SK-N-SH treated with all-trans-retinoic acid at 6 μM for 48 hours (cell line): ENCODE measurements at regions not wholly inside any gene's neighbourhood (a gene's known extent, or its start where the extent isn't known, plus 50 kb on each side); places are given as distances from the start of the nearest gene placed in this dataset.

ENCODE experiments used
- ATAC-seq: fragments of 200-7000 bp; cut with Tn5 transposase; 3 replicates; pipeline ENCODE4 v1.9.1; 2020; ENCODE audit warnings: mild to moderate bottlenecking, moderate library complexity
- CSDC2 ChIP-seq: fragments of 250-450 bp; sonication (Bioruptor Pico); IDR thresholded peaks from 2 replicates; pipeline ENCODE4 v1.5.0; 2020; ENCODE audit warnings: mild to moderate bottlenecking, moderate library complexity
- ESRRG ChIP-seq: fragments of 250-450 bp; sonication (Bioruptor Pico); IDR thresholded peaks from 2 replicates; pipeline ENCODE4 v1.6.1; 2021; ENCODE audit warnings: mild to moderate bottlenecking
- GLIS3 ChIP-seq: fragments of 250-450 bp; sonication (Bioruptor Pico); IDR thresholded peaks from 2 replicates; pipeline ENCODE4 v1.5.0; 2020; ENCODE audit warnings: mild to moderate bottlenecking, moderate library complexity
- ISL1 ChIP-seq: fragments of 250-450 bp; sonication (Bioruptor Pico); IDR thresholded peaks from 2 replicates; pipeline ENCODE4 v2.1.2; 2022; ENCODE audit warnings: mild to moderate bottlenecking, moderate library complexity
- OSR1 ChIP-seq: fragments of 250-450 bp; sonication (Bioruptor Pico); IDR thresholded peaks from 2 replicates; pipeline ENCODE4 v1.8.0; 2022; ENCODE audit warnings: moderate library complexity, mild to moderate bottlenecking, inconsistent platforms
- RARB ChIP-seq: fragments of 250-450 bp; sonication (Bioruptor Pico); IDR thresholded peaks from 2 replicates; pipeline ENCODE4 v1.8.0; 2021; ENCODE audit warnings: mild to moderate bottlenecking, moderate library complexity
- SNAI2 ChIP-seq: fragments of 250-450 bp; sonication (Bioruptor Pico); IDR thresholded peaks from 2 replicates; pipeline ENCODE4 v1.5.0; 2020; ENCODE audit warnings: mild to moderate bottlenecking, moderate library complexity
- TCF4 ChIP-seq: fragments of 250-450 bp; sonication (Bioruptor Pico); IDR thresholded peaks from 2 replicates; pipeline ENCODE4 v1.8.0; 2021; ENCODE audit warnings: mild to moderate bottlenecking, moderate library complexity, borderline replicate concordance
- ZC3H10 ChIP-seq: fragments of 250-450 bp; sonication (Bioruptor Pico); IDR thresholded peaks from 2 replicates; pipeline ENCODE4 v1.5.1; 2021; ENCODE audit warnings: mild to moderate bottlenecking, moderate library complexity
- ZFP3 ChIP-seq: fragments of 250-450 bp; sonication (Bioruptor Pico); IDR thresholded peaks from 2 replicates; pipeline ENCODE4 v1.5.0; 2020; ENCODE audit warnings: mild to moderate bottlenecking, moderate library complexity
- ZFP30 ChIP-seq: fragments of 450-650 bp; formaldehyde crosslinking; IDR thresholded peaks from 2 replicates; pipeline ENCODE4 v1.5.0; 2022; ENCODE audit warnings: mild to moderate bottlenecking, moderate library complexity
- ZNF565 ChIP-seq: fragments of 450-650 bp; formaldehyde crosslinking; conservative IDR thresholded peaks from 2 replicates; pipeline ENCODE4 v1.5.0; 2020; ENCODE audit warnings: low read depth, mild to moderate bottlenecking, moderate library complexity
- ZNF70 ChIP-seq: fragments of 450-650 bp; formaldehyde crosslinking; IDR thresholded peaks from 2 replicates; pipeline ENCODE4 v1.5.0; 2020; ENCODE audit warnings: mild to moderate bottlenecking, moderate library complexity
- ZNF8 ChIP-seq: fragments of 450-650 bp; formaldehyde crosslinking; IDR thresholded peaks from 2 replicates; pipeline ENCODE4 v1.5.0; 2020; ENCODE audit warnings: mild to moderate bottlenecking, moderate library complexity
- TF ChIP-seq, protein P1 (sequence below): fragments of 250-450 bp; sonication (Bioruptor Pico); IDR thresholded peaks from 2 replicates; pipeline ENCODE4 v1.5.0; 2020; ENCODE audit warnings: mild to moderate bottlenecking, moderate library complexity
- TF ChIP-seq, protein P2 (sequence below): fragments of 250-450 bp; sonication (Bioruptor Pico); IDR thresholded peaks from 2 replicates; pipeline ENCODE4 v1.8.0; 2020; ENCODE audit warnings: mild to moderate bottlenecking, moderate library complexity, borderline replicate concordance
- TF ChIP-seq, protein P3 (sequence below): fragments of 250-450 bp; sonication (Bioruptor Pico); IDR thresholded peaks from 2 replicates; pipeline ENCODE4 v1.8.0; 2021; ENCODE audit warnings: low read depth, mild to moderate bottlenecking, moderate library complexity, borderline replicate concordance
- TF ChIP-seq, protein P4 (sequence below): fragments of 250-450 bp; sonication (Bioruptor Pico); IDR thresholded peaks from 2 replicates; pipeline ENCODE4 v1.5.1; 2020; ENCODE audit warnings: low read depth, mild to moderate bottlenecking, moderate library complexity
- TF ChIP-seq, protein P5 (sequence below): fragments of 250-450 bp; sonication (Bioruptor Pico); IDR thresholded peaks from 2 replicates; pipeline ENCODE4 v1.5.1; 2021; ENCODE audit warnings: mild to moderate bottlenecking, moderate library complexity

DNA sequence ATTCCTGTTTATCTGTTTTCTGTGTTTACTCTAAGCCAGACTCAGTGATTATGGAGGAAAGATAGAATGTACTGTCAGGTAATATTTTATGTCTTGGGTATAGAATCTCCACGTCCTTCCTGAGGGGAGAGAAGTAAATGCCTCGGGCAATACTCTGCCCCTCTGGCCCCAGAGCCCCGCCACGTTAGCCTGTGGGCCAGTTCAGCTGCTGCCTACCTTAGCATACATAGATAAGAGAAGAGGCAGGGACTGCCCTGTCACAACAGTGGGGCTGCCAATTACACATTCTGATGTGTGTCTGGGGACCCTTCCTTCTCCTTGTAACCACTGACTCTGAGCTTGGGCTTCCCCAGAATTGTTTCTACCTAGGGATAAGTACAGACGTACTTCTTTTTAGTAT, 347.7 kb upstream of the ATP11B start:
- no peak for ATAC-seq
- no peak for TF ChIP-seq OSR1
- no peak for TF ChIP-seq TCF4
- TF ChIP-seq ZFP3 (CRISPR knock-in tag) = no peak
- TF ChIP-seq, protein P1, sequence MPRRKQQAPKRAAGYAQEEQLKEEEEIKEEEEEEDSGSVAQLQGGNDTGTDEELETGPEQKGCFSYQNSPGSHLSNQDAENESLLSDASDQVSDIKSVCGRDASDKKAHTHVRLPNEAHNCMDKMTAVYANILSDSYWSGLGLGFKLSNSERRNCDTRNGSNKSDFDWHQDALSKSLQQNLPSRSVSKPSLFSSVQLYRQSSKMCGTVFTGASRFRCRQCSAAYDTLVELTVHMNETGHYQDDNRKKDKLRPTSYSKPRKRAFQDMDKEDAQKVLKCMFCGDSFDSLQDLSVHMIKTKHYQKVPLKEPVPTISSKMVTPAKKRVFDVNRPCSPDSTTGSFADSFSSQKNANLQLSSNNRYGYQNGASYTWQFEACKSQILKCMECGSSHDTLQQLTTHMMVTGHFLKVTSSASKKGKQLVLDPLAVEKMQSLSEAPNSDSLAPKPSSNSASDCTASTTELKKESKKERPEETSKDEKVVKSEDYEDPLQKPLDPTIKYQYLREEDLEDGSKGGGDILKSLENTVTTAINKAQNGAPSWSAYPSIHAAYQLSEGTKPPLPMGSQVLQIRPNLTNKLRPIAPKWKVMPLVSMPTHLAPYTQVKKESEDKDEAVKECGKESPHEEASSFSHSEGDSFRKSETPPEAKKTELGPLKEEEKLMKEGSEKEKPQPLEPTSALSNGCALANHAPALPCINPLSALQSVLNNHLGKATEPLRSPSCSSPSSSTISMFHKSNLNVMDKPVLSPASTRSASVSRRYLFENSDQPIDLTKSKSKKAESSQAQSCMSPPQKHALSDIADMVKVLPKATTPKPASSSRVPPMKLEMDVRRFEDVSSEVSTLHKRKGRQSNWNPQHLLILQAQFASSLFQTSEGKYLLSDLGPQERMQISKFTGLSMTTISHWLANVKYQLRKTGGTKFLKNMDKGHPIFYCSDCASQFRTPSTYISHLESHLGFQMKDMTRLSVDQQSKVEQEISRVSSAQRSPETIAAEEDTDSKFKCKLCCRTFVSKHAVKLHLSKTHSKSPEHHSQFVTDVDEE (CRISPR knock-in tag) = no peak
- no peak for TF ChIP-seq ESRRG
- TF ChIP-seq, protein P2, sequence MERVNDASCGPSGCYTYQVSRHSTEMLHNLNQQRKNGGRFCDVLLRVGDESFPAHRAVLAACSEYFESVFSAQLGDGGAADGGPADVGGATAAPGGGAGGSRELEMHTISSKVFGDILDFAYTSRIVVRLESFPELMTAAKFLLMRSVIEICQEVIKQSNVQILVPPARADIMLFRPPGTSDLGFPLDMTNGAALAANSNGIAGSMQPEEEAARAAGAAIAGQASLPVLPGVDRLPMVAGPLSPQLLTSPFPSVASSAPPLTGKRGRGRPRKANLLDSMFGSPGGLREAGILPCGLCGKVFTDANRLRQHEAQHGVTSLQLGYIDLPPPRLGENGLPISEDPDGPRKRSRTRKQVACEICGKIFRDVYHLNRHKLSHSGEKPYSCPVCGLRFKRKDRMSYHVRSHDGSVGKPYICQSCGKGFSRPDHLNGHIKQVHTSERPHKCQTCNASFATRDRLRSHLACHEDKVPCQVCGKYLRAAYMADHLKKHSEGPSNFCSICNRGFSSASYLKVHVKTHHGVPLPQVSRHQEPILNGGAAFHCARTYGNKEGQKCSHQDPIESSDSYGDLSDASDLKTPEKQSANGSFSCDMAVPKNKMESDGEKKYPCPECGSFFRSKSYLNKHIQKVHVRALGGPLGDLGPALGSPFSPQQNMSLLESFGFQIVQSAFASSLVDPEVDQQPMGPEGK (CRISPR knock-in tag) = no peak
- no peak for TF ChIP-seq CSDC2 (CRISPR knock-in tag)
- TF ChIP-seq ZNF8 (CRISPR knock-in tag) = no peak
- TF ChIP-seq, protein P3, sequence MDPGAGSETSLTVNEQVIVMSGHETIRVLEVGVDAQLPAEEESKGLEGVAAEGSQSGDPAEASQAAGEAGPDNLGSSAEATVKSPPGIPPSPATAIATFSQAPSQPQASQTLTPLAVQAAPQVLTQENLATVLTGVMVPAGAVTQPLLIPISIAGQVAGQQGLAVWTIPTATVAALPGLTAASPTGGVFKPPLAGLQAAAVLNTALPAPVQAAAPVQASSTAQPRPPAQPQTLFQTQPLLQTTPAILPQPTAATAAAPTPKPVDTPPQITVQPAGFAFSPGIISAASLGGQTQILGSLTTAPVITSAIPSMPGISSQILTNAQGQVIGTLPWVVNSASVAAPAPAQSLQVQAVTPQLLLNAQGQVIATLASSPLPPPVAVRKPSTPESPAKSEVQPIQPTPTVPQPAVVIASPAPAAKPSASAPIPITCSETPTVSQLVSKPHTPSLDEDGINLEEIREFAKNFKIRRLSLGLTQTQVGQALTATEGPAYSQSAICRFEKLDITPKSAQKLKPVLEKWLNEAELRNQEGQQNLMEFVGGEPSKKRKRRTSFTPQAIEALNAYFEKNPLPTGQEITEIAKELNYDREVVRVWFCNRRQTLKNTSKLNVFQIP (CRISPR knock-in tag) = no peak

DNA sequence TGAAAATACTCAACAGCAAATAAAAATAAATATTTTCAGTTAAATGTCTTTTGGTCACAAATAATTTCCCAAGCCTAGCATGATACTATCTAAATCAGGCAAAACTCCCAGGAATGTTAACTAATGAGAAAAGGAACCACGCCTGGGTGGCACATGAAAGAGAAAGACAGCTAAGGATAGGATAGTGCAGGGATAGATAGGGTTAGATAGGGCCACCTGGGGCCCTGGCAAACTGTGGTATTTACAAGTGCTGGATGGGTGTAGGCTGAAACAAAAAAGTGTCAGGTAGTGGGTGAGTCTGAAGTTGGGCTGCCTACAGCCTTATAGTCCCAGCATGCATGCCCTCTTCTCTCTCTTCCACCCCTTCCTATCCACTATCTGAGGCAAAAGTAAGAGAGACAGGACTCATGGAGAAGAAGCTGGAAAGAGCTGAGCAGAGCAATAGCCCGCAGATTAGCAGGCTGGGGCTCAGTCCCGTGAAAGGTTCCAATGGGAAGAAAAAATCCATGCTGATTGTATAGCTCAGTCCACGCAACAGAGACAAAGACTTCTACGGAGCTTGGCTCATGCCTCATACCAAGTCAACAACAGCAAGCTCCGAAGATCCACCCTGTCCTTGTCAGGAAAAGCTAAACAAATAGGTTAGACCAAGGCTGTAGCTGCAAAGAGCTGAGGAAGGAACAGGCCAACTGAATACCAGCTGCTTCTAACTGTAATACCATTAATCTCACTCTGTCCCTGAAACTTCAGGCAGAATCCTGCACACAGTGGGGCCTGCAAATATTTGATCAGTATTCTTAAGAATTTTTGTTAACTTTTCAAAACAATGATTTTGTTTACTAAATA, 342.1 kb upstream of the ATP11B start:
- no peak for ATAC-seq
- no peak for TF ChIP-seq RARB (CRISPR knock-in tag)
- no peak for TF ChIP-seq SNAI2 (CRISPR knock-in tag)
- no peak for TF ChIP-seq ESRRG
- no peak for TF ChIP-seq TCF4
- no peak for TF ChIP-seq OSR1

DNA sequence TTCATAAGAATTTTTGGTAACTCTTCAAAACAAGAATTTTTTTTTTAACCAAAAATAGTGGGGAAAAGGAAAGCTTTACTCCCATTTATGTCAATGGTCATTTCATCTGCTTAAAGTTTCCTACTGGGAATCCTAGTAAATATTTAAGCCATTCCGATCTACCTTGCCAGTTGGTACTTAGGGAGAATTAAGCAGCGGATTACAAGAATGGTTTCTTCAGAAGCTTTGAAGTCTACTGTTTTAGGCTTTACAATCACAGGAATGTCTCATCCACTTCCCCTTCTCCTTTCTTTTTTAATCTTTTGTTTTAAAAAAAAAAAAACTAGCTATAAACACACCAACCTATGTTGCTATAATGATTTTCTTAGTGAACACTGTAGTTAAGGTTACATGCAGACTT, 341.4 kb upstream of the ATP11B start:
- ATAC-seq = no peak
- TF ChIP-seq ZFP3 (CRISPR knock-in tag) = no peak
- TF ChIP-seq ZNF70 (CRISPR knock-in tag) = no peak
- no peak for TF ChIP-seq ZNF565 (CRISPR knock-in tag)
- no peak for TF ChIP-seq SNAI2 (CRISPR knock-in tag)
- TF ChIP-seq, protein P3 (CRISPR knock-in tag) = no peak
- TF ChIP-seq ESRRG = no peak
- TF ChIP-seq, protein P1 (CRISPR knock-in tag) = no peak
- TF ChIP-seq GLIS3 (CRISPR knock-in tag) = no peak
- no peak for TF ChIP-seq CSDC2 (CRISPR knock-in tag)
- TF ChIP-seq ZFP30 (CRISPR knock-in tag) = no peak
- no peak for TF ChIP-seq ZC3H10
- TF ChIP-seq, protein P4, sequence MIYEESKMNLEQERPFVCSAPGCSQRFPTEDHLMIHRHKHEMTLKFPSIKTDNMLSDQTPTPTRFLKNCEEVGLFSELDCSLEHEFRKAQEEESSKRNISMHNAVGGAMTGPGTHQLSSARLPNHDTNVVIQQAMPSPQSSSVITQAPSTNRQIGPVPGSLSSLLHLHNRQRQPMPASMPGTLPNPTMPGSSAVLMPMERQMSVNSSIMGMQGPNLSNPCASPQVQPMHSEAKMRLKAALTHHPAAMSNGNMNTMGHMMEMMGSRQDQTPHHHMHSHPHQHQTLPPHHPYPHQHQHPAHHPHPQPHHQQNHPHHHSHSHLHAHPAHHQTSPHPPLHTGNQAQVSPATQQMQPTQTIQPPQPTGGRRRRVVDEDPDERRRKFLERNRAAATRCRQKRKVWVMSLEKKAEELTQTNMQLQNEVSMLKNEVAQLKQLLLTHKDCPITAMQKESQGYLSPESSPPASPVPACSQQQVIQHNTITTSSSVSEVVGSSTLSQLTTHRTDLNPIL (CRISPR knock-in tag) = no peak
- TF ChIP-seq, protein P5, sequence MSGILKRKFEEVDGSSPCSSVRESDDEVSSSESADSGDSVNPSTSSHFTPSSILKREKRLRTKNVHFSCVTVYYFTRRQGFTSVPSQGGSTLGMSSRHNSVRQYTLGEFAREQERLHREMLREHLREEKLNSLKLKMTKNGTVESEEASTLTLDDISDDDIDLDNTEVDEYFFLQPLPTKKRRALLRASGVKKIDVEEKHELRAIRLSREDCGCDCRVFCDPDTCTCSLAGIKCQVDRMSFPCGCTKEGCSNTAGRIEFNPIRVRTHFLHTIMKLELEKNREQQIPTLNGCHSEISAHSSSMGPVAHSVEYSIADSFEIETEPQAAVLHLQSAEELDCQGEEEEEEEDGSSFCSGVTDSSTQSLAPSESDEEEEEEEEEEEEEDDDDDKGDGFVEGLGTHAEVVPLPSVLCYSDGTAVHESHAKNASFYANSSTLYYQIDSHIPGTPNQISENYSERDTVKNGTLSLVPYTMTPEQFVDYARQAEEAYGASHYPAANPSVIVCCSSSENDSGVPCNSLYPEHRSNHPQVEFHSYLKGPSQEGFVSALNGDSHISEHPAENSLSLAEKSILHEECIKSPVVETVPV (CRISPR knock-in tag) = no peak
- no peak for TF ChIP-seq ISL1 (CRISPR knock-in tag)
- TF ChIP-seq TCF4 = no peak
- TF ChIP-seq, protein P2 (CRISPR knock-in tag) = no peak
- TF ChIP-seq ZNF8 (CRISPR knock-in tag) = no peak
- no peak for TF ChIP-seq OSR1
